ENCODE measurements at regions not wholly inside any gene's neighbourhood (a gene's known extent, or its start where the extent isn't known, plus 50 kb on each side); places are given as distances from the start of the nearest gene placed in this dataset.

DNA sequence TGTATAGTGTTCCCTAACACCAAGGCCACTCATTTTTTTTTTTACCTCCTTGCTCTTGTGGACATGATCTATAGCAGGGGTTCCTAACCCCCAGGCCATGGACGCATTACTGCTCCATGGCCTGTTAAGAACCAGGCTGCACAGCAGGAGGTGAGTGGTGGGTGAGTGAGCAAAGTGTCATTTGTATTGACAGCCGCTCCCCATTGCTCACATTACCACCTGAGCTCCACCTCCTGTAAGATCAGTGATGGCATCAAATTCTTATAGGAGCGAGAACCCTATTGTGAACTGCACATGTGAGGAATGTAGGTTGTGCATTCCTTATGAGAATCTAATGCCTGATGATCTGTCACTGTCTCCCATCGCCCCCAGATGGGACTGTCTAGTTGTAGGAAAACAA is 342.0 kb downstream of the SOX9 start:
- TF ChIP-seq CTCF (IDR thresholded peaks at IDR 0.05), result no peak
- no peak for TF ChIP-seq POLR2A (IDR thresholded peaks at IDR 0.05)

Measured in testis (tissue), 2 donors.